SK-N-MC (cell line): ENCODE measurements at regions not wholly inside any gene's neighbourhood (a gene's known extent, or its start where the extent isn't known, plus 50 kb on each side); places are given as distances from the start of the nearest gene placed in this dataset.

Source experiments
- EZH2 ChIP-seq: fragments of 200-600 bp; sonication (generic); IDR thresholded peaks from one replicate; pipeline ENCODE4 v1.6.1; 2017; ENCODE audit warnings: antibody characterized with exemption
- FOXP2 ChIP-seq: optimal IDR thresholded peaks from 2 replicates; pipeline ENCODE3; 2011; ENCODE audit warnings: mild to moderate bottlenecking, moderate library complexity; ENCODE audit not compliant: insufficient read depth; ENCODE audit errors: extremely low read length, control extremely low read depth
- POLR2AphosphoS5 ChIP-seq: IDR thresholded peaks from 2 replicates; pipeline ENCODE4 v1.6.1; 2012; ENCODE audit warnings: mild to moderate bottlenecking, low read depth, low read length, borderline replicate concordance

GRCh38 chr7:130901209-130901783 lies 167.3 kb upstream of the KLF14 start:
- TF ChIP-seq EZH2 (no peak), POLR2AphosphoS5 (no peak), FOXP2 (no peak)
